SK-N-MC (cell line): ENCODE measurements at regions not wholly inside any gene's neighbourhood (a gene's known extent, or its start where the extent isn't known, plus 50 kb on each side); places are given as distances from the start of the nearest gene placed in this dataset.

Source experiments
- EZH2 ChIP-seq: fragments of 200-600 bp; sonication (generic); IDR thresholded peaks from one replicate; pipeline ENCODE4 v1.6.1; 2017; ENCODE audit warnings: antibody characterized with exemption
- POLR2AphosphoS5 ChIP-seq: IDR thresholded peaks from 2 replicates; pipeline ENCODE4 v1.6.1; 2012; ENCODE audit warnings: mild to moderate bottlenecking, low read depth, low read length, borderline replicate concordance

DNA sequence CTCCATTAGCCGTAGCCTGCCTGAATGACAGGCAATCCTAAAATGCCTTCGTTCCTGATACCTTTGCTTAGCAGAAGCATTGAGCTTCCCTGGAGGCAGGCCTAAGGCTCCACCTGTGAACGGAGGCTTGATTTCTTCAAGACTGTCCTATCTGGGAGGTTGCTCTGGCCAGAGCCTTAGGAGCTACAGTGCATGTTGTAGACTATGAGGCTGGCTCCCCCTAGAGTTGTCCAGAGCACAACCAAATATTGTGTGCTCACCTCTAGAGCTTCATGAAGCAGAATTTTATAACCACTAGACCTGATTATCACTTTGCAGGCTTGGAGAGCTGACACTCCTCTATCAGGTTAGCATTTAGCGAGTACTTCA lies 217.8 kb downstream of the MAFB start:
- no peak for TF ChIP-seq EZH2
- TF ChIP-seq POLR2AphosphoS5, result no peak
